OCI-LY1 (cell line): ENCODE measurements at regions not wholly inside any gene's neighbourhood (a gene's known extent, or its start where the extent isn't known, plus 50 kb on each side); places are given as distances from the start of the nearest gene placed in this dataset.

ENCODE experiments used
- H2AFZ ChIP-seq: fragments of 200-600 bp; sonication (generic), shearing (Covaris generic); 2 replicates; pipeline ENCODE4 v1.6.0; 2014; ENCODE audit warnings: antibody characterized with exemption, mild to moderate bottlenecking, low read length
- H3F3A ChIP-seq: fragments of 200-600 bp; sonication (generic), shearing (Covaris generic); 2 replicates; pipeline ENCODE4 v1.6.0; 2014; ENCODE audit warnings: mild to moderate bottlenecking, antibody characterized with exemption, low read length, moderate library complexity; ENCODE audit not compliant: insufficient read depth
- H3K27ac ChIP-seq: fragments of 200-600 bp; sonication (generic); 2 replicates; pipeline ENCODE4 v1.5.1; 2014; ENCODE audit warnings: low read length, mixed run types, mild to moderate bottlenecking, low read depth; ENCODE audit not compliant: poor library complexity, severe bottlenecking
- H3K27me3 ChIP-seq: fragments of 200-600 bp; sonication (generic); 2 replicates; pipeline ENCODE4 v1.6.0; 2014; ENCODE audit warnings: antibody characterized with exemption, mild to moderate bottlenecking, low read length, moderate library complexity; ENCODE audit not compliant: insufficient read depth
- H3K36me3 ChIP-seq: fragments of 200-600 bp; sonication (generic); 2 replicates; pipeline ENCODE4 v1.6.1; 2014; ENCODE audit warnings: mild to moderate bottlenecking, antibody characterized with exemption, low read length, moderate library complexity, mixed read lengths; ENCODE audit not compliant: insufficient read depth
- H3K4me1 ChIP-seq: fragments of 200-600 bp; sonication (generic); 2 replicates; pipeline ENCODE4 v1.5.1; 2014; ENCODE audit warnings: mild to moderate bottlenecking, low read length, moderate library complexity; ENCODE audit not compliant: insufficient read depth, severe bottlenecking
- H3K4me2 ChIP-seq: fragments of 200-600 bp; sonication (generic), shearing (Covaris generic); 2 replicates; pipeline ENCODE4 v1.6.1; 2014; ENCODE audit warnings: low read length
- H3K4me3 ChIP-seq: fragments of 200-600 bp; sonication (generic); 2 replicates; pipeline ENCODE4 v1.5.1; 2014; ENCODE audit warnings: low read length, low read depth, mild to moderate bottlenecking, mixed read lengths; ENCODE audit not compliant: poor library complexity, severe bottlenecking
- H3K79me2 ChIP-seq: fragments of 200-600 bp; shearing (Covaris generic); 2 replicates; pipeline ENCODE4 v1.6.1; 2016; ENCODE audit warnings: mixed run types, low read length, mixed read lengths; ENCODE audit not compliant: insufficient read depth
- H3K9ac ChIP-seq: fragments of 200-600 bp; sonication (generic), shearing (Covaris generic); 2 replicates; pipeline ENCODE4 v1.6.1; 2014; ENCODE audit warnings: mild to moderate bottlenecking, low read length, mixed read lengths
- H3K9me2 ChIP-seq: fragments of 200-600 bp; sonication (generic), shearing (Covaris generic); 2 replicates; pipeline ENCODE4 v1.6.1; 2014; ENCODE audit warnings: low read depth, mild to moderate bottlenecking, low read length, mixed read lengths
- H3K9me3 ChIP-seq: fragments of 200-600 bp; shearing (Covaris generic); 2 replicates; pipeline ENCODE4 v1.6.1; 2014; ENCODE audit warnings: low read length, mixed read lengths
- H4K20me1 ChIP-seq: fragments of 200-600 bp; sonication (generic), shearing (Covaris generic); 2 replicates; pipeline ENCODE4 v1.6.0; 2016; ENCODE audit warnings: mild to moderate bottlenecking, low read length; ENCODE audit not compliant: insufficient read depth
- CTCF ChIP-seq: fragments of 200-600 bp; sonication (generic), shearing (Covaris generic); IDR thresholded peaks from 2 replicates; pipeline ENCODE4 v1.5.1; 2017; ENCODE audit warnings: mild to moderate bottlenecking, antibody characterized with exemption, low read length, moderate library complexity, mixed read lengths
- EZH2 ChIP-seq: fragments of 200-600 bp; sonication (generic), shearing (Covaris generic); IDR thresholded peaks from 2 replicates; pipeline ENCODE4 v1.8.0; 2017; ENCODE audit warnings: borderline replicate concordance, mixed run types, mild to moderate bottlenecking, antibody characterized with exemption, low read length, moderate library complexity, mixed read lengths

DNA sequence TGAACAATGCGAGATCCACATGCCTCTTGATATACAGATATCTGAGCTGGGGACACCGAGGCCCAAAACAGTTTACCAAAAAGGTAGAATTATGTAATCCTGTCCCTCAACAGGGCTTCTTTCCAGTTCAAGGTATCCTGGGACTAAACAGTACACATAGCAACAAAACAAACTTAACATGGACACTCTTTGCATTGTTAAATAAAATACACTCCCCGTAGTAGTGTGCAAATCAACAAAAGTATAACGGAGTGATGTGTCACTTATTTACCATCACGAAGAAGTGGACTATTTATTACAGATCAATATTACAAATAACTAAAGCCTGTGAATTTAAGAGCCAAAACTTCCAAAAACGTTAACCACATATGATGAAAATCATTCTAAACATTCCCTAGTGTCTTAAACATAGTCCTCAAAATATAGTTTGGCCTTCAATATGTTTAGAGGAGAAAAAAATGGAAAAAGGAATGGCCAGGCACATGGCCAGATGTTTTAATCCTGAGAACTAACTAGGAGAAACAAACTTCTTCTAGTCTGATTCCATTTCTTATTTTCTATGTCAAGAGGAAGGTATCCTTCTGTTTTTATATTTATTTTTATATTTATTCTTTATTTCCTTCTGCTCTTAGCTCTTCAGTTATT, 377.5 kb downstream of the OSR1 start:
- no peaks in the 10 kb centered on the region for H3K27me3 ChIP-seq
- H3K4me2 ChIP-seq, result no peak overlapping the region
- H4K20me1 ChIP-seq, result no peaks in the 10 kb centered on the region
- no peak overlapping the region for H2AFZ ChIP-seq
- H3K36me3 ChIP-seq, result no peaks in the 10 kb centered on the region
- H3F3A ChIP-seq, result no peaks in the 10 kb centered on the region
- H3K9me2 ChIP-seq, result no peaks in the 10 kb centered on the region
- no peak overlapping the region for H3K27ac ChIP-seq
- H3K9ac ChIP-seq, result no peak overlapping the region
- no peak overlapping the region for H3K4me3 ChIP-seq
- no peaks in the 10 kb centered on the region for H3K4me1 ChIP-seq
- TF ChIP-seq CTCF (no peak), EZH2 (no peak)
- no peaks in the 10 kb centered on the region for H3K9me3 ChIP-seq
- H3K79me2 ChIP-seq, result no peaks in the 10 kb centered on the region

- Histone ChIP-seq H3K9me2 (no peaks in the 10 kb centered on the region), H3K4me2 (no peak overlapping the region), H3K79me2 (no peaks in the 10 kb centered on the region), H3K27me3 (no peaks in the 10 kb centered on the region), H3K9me3 (no peaks in the 10 kb centered on the region), H3F3A (no peaks in the 10 kb centered on the region), H4K20me1 (no peaks in the 10 kb centered on the region), H2AFZ (no peak overlapping the region), H3K4me1 (no peaks in the 10 kb centered on the region), H3K27ac (no peak overlapping the region), H3K36me3 (no peaks in the 10 kb centered on the region), H3K4me3 (no peak overlapping the region), H3K9ac (no peak overlapping the region)
- TF ChIP-seq EZH2, result no peak
- TF ChIP-seq CTCF, result no peak
These were observed 378.2 kb downstream of the OSR1 start for GRCh38 chr2:18980104-18980785.

- no peaks in the 10 kb centered on the region for H4K20me1 ChIP-seq
- no peaks in the 10 kb centered on the region for H3K4me1 ChIP-seq
- H3K27me3 ChIP-seq, result no peaks in the 10 kb centered on the region
- no peak overlapping the region for H3K4me3 ChIP-seq
- H3F3A ChIP-seq, result no peaks in the 10 kb centered on the region
- no peaks in the 10 kb centered on the region for H3K9me2 ChIP-seq
- no peaks in the 10 kb centered on the region for H3K36me3 ChIP-seq
- no peaks in the 10 kb centered on the region for H3K9me3 ChIP-seq
- no peak overlapping the region for H2AFZ ChIP-seq
- no peak overlapping the region for H3K27ac ChIP-seq
- no peak overlapping the region for H3K9ac ChIP-seq
- no peak overlapping the region for H3K4me2 ChIP-seq
- H3K79me2 ChIP-seq, result no peaks in the 10 kb centered on the region
- no peak for TF ChIP-seq EZH2
- TF ChIP-seq CTCF, result no peak
These were observed 381.0 kb downstream of the OSR1 start for GRCh38 chr2:18977409-18977808.
